GM12878 (cell line): ENCODE measurements at regions not wholly inside any gene's neighbourhood (a gene's known extent, or its start where the extent isn't known, plus 50 kb on each side); places are given as distances from the start of the nearest gene placed in this dataset.

Experiments
- ATAC-seq: fragments of 200-7000 bp; cut with Tn5 transposase; 3 replicates; pipeline ENCODE4 v1.9.1; 2020; ENCODE audit warnings: mild to moderate bottlenecking, moderate library complexity
- BruUV-seq: library from RNA; stranded (reverse); fragments of 400-500 nt; replicated peaks from 2 replicates; lab custom pipeline; 2021; lab: Mats Ljungman, UMichigan
- CTCF ChIA-PET: fragments of 300-600 bp; sonication (Branson Sonifier 250); formaldehyde crosslinking; extraction: SDS; loops from one replicate; lab custom pipeline; 2021; ENCODE audit warnings: inconsistent platforms; lab: Yijun Ruan, JAX
- POLR2A ChIA-PET: fragments of 350-600 bp; formaldehyde crosslinking; extraction: SDS; loops from one replicate; lab custom pipeline; 2021; ENCODE audit warnings: inconsistent platforms; lab: Charles Lee
- RAD21 ChIA-PET: fragments of 300-600 bp; sonication (Branson Sonifier 250); formaldehyde crosslinking; loops from one replicate; lab custom pipeline; 2023; ENCODE audit warnings: antibody characterized with exemption; ENCODE audit not compliant: unreplicated experiment; lab: Charles Lee
- SMC1A ChIA-PET: fragments of 300-600 bp; sonication (Branson Sonifier 250); formaldehyde crosslinking; loops from one replicate; lab custom pipeline; 2023; ENCODE audit not compliant: unreplicated experiment, uncharacterized antibody; lab: Charles Lee
- DNase-seq: peaks from one replicate; pipeline ENCODE4 v3.0.0-alpha.2; 2011; ENCODE audit warnings: low read depth, low spot score
- FAIRE-seq: peaks from 3 replicates; lab custom pipeline; 2011; peaks lifted over from hg19 to GRCh38; lab: Jason Lieb, UNC
- H2AFZ ChIP-seq: 2 replicates; pipeline ENCODE4 v1.6.0; 2011; ENCODE audit warnings: low read depth, low read length, control low read depth; ENCODE audit not compliant: control insufficient read depth
- H3K27ac ChIP-seq: 2 replicates; pipeline ENCODE4 v1.5.1; 2011; ENCODE audit warnings: control low read depth; ENCODE audit not compliant: control insufficient read depth, insufficient read depth
- H3K27me3 ChIP-seq, 2 experiments: replicated peaks in 1 of 2; 2 replicates each; pipeline versions ENCODE4 v1.6.0 to v1.6.1; 2011; ENCODE audit warnings: low read length in 1 of 2; ENCODE audit not compliant: control insufficient read depth in 2 of 2, insufficient read depth in 2 of 2
- H3K36me3 ChIP-seq, 2 experiments: 2 replicates each; pipeline ENCODE4 v1.5.1; 2011; ENCODE audit warnings: low read length in 1 of 2; ENCODE audit not compliant: control insufficient read depth in 2 of 2, insufficient read depth in 2 of 2
- H3K4me1 ChIP-seq: 2 replicates; pipeline ENCODE4 v1.6.1; 2011; ENCODE audit warnings: mild to moderate bottlenecking, low read length, moderate library complexity, mixed read lengths; ENCODE audit not compliant: control insufficient read depth, insufficient read depth
- H3K4me2 ChIP-seq: 2 replicates; pipeline ENCODE4 v1.6.0; 2011; ENCODE audit warnings: control low read depth; ENCODE audit not compliant: control insufficient read depth, insufficient read depth
- H3K4me3 ChIP-seq: fragments of 200-600 bp; sonication (generic); 2 replicates; pipeline ENCODE4 v1.5.1; 2016
- H3K79me2 ChIP-seq: 2 replicates; pipeline ENCODE4 v1.6.0; 2011; ENCODE audit warnings: low read length; ENCODE audit not compliant: control insufficient read depth, insufficient read depth
- H3K9ac ChIP-seq: 2 replicates; pipeline ENCODE4 v1.8.0; 2011; ENCODE audit warnings: low read length, control low read depth, mixed read lengths; ENCODE audit not compliant: control insufficient read depth, insufficient read depth
- H3K9me3 ChIP-seq: replicated peaks from 3 replicates; pipeline ENCODE4 v1.5.1; 2011; ENCODE audit warnings: mild to moderate bottlenecking, low read length; ENCODE audit not compliant: control insufficient read depth, insufficient read depth
- H4K20me1 ChIP-seq: 2 replicates; pipeline ENCODE4 v1.6.0; 2011; ENCODE audit not compliant: control insufficient read depth, insufficient read depth
- ASH2L ChIP-seq: fragments of 300-600, 200-600 bp; sonication (generic); IDR thresholded peaks from 2 replicates; pipeline ENCODE4 v1.6.1; 2017; ENCODE audit warnings: low read depth, mild to moderate bottlenecking, borderline replicate concordance
- BHLHE40 ChIP-seq, 2 experiments: fragments of 450-650 bp in 1 of 2; IDR thresholded peaks; 2 replicates each; pipeline ENCODE4 v1.6.1; 2011 to 2017; ENCODE audit warnings: low read depth in 2 of 2, borderline replicate concordance in 1 of 2, improper control_type of control experiment in 1 of 2, low read length in 1 of 2, mild to moderate bottlenecking in 1 of 2
- CBFB ChIP-seq: IDR thresholded peaks from 2 replicates; pipeline ENCODE4 v1.6.1; 2016; ENCODE audit warnings: antibody characterized with exemption, low read depth
- CUX1 ChIP-seq: IDR thresholded peaks from 2 replicates; pipeline ENCODE4 v1.6.1; 2012; ENCODE audit warnings: improper control_type of control experiment, low read depth, low read length; ENCODE audit not compliant: insufficient replicate concordance
- GATAD2B ChIP-seq: fragments of 450-650 bp; conservative IDR thresholded peaks from 2 replicates; pipeline ENCODE4 v1.6.1; 2017; ENCODE audit warnings: low read depth, mild to moderate bottlenecking, moderate library complexity
- HDAC2 ChIP-seq: fragments of 200-600 bp; sonication (generic); IDR thresholded peaks from 2 replicates; pipeline ENCODE4 v1.6.1; 2017
- KDM1A ChIP-seq: fragments of 200-600 bp; sonication (generic); IDR thresholded peaks from 2 replicates; pipeline ENCODE4 v1.6.1; 2016; ENCODE audit warnings: borderline replicate concordance
- MEF2A ChIP-seq: IDR thresholded peaks from 2 replicates; pipeline ENCODE4 v1.6.1; 2011; ENCODE audit warnings: low read depth, mild to moderate bottlenecking, low read length, moderate library complexity; ENCODE audit not compliant: insufficient read depth
- MYB ChIP-seq: fragments of 150-350 bp; IDR thresholded peaks from 2 replicates; pipeline ENCODE4 v1.6.1; 2014; ENCODE audit warnings: mild to moderate bottlenecking, low read depth, low read length, borderline replicate concordance
- NR2F1 ChIP-seq: fragments of 450-650 bp; conservative IDR thresholded peaks from 2 replicates; pipeline ENCODE4 v1.6.1; 2017; ENCODE audit warnings: mild to moderate bottlenecking
- RAD51 ChIP-seq: fragments of 450-650 bp; IDR thresholded peaks from 2 replicates; pipeline ENCODE4 v1.6.1; 2016; ENCODE audit warnings: moderate library complexity, mild to moderate bottlenecking, inconsistent platforms
- SMAD5 ChIP-seq: IDR thresholded peaks from 2 replicates; pipeline ENCODE4 v1.6.1; 2016; ENCODE audit warnings: antibody characterized with exemption, low read depth
- SREBF1 ChIP-seq: IDR thresholded peaks from 2 replicates; pipeline ENCODE4 v1.6.1; 2012; ENCODE audit warnings: mild to moderate bottlenecking, low read length
- USF1 ChIP-seq: IDR thresholded peaks from 2 replicates; pipeline ENCODE4 v1.6.1; 2011; ENCODE audit warnings: borderline replicate concordance, low read depth, mild to moderate bottlenecking, moderate library complexity, mixed read lengths, low read length; ENCODE audit not compliant: insufficient read depth; ENCODE audit errors: extremely low read length
- WGBS: methylation state at CpG from one replicate; pipeline ENCODE4 v1.1.6; 2016; ENCODE audit warnings: low lambda C conversion rate; ENCODE audit not compliant: insufficient replicate concordance, insufficient coverage; ENCODE audit errors: missing lambda C conversion rate; 5-methylcytosine and 5-hydroxymethylcytosine counted together
- in situ Hi-C: fragments of 300-500 bp; cut with MboI; formaldehyde crosslinking; loops from 9 replicates; pipeline ENCODE4 v1.14.3; 2018; ENCODE audit warnings: mixed read lengths
- intact Hi-C: fragments of 100-400 bp; cut with micrococcal nuclease; formaldehyde crosslinking; loops from one replicate; pipeline ENCODE4 v1.14.2; 2022; ENCODE audit not compliant: unreplicated experiment

- H2AFZ ChIP-seq = no peak overlapping the region
- no peak for ATAC-seq
- in situ Hi-C loops = no loop called here
- POLR2A ChIA-PET = no interaction called here
- no peak for DNase-seq
- no peak for TF ChIP-seq HDAC2
- TF ChIP-seq, all 136 proteins: peak for 0
- RAD21 ChIA-PET = no interaction called here
- Histone ChIP-seq H3K9ac (no peak overlapping the region), H3K27me3 (no peaks in the 10 kb centered on the region), H3K4me2 (no peak overlapping the region), H3K36me3 (no peaks in the 10 kb centered on the region), H3K79me2 (no peaks in the 10 kb centered on the region), H3K4me3 (no peak overlapping the region), H3K4me1 (no peaks in the 10 kb centered on the region), H3K27ac (no peak overlapping the region), H4K20me1 (no peaks in the 10 kb centered on the region), H3K9me3 (no peaks in the 10 kb centered on the region)
- intact Hi-C loops = no loop called here
- BruUV-seq = no TSS peak
- CTCF ChIA-PET = no interaction called here
- no peak for FAIRE-seq
- SMC1A ChIA-PET = no interaction called here
- WGBS = 0% methylated on average over 1 of the region's 1 CpG
Measured at GRCh38 chr9:102483651-102484050, 511.5 kb upstream of the CYLC2 start.

- SMC1A ChIA-PET = no interaction called here
- H3K27ac ChIP-seq = no peak overlapping the region
- H2AFZ ChIP-seq = no peak overlapping the region
- in situ Hi-C loops (no loop called here), intact Hi-C loops (no loop called here)
- FAIRE-seq (no peak), ATAC-seq (no peak), DNase-seq (no peak)
- no peak overlapping the region for H3K9ac ChIP-seq
- H3K79me2 ChIP-seq = no peaks in the 10 kb centered on the region
- RAD21 ChIA-PET = no interaction called here
- H3K27me3 ChIP-seq = no peaks in the 10 kb centered on the region
- H4K20me1 ChIP-seq = no peaks in the 10 kb centered on the region
- CTCF ChIA-PET = interaction anchor here (1.3 kb wide), 1 partner anchor 9 kb away, joined by 4 read pairs; no protein-coding TSS in a partner anchor
- H3K9me3 ChIP-seq = no peaks in the 10 kb centered on the region
- no peaks in the 10 kb centered on the region for H3K36me3 ChIP-seq
- H3K4me2 ChIP-seq = no peak overlapping the region
- 0% methylated on average over 1 of the region's 1 CpG for whole genome bisulfite sequencing
- H3K4me3 ChIP-seq = no peak overlapping the region
- H3K4me1 ChIP-seq = no peaks in the 10 kb centered on the region
- BruUV-seq = no TSS peak
- POLR2A ChIA-PET = no interaction called here
- TF ChIP-seq GATAD2B (no peak), MYB (no peak), KDM1A (no peak), BHLHE40 (IDR thresholded peaks at IDR 0.05; ENCODE audit: borderline replicate concordance in 1 of 2, low read depth in 2 of 2, low read length in 1 of 2) (no peak), CUX1 (no peak), MEF2A (no peak), CBFB (no peak), RAD51 (no peak), USF1 (no peak), ASH2L (no peak), SREBF1 (no peak), SMAD5 (no peak), NR2F1 (no peak)
Measured at GRCh38 chr9:102482776-102483175, 512.4 kb upstream of the CYLC2 start.
